NCI-H460 (cell line): ENCODE measurements at regions not wholly inside any gene's neighbourhood (a gene's known extent, or its start where the extent isn't known, plus 50 kb on each side); places are given as distances from the start of the nearest gene placed in this dataset.
"Not testable (repeated sequence)": the region's sequence is repeated elsewhere in the genome, so short reads cannot be mapped to it uniquely, and the experiment has no call there.

Source experiments
- DNase-seq: peaks from one replicate; pipeline ENCODE4 v3.0.0-alpha.2; 2016; ENCODE audit warnings: low read depth; ENCODE audit errors: extremely low read depth

GRCh38 chr13:58706421-58706820, 1074.9 kb downstream of the PCDH17 start:
- no peak for DNase-seq

GRCh38 chr13:58712191-58712590, 1080.6 kb downstream of the PCDH17 start:
- DNase-seq, result no peak

GRCh38 chr13:58714016-58714415, 1082.5 kb downstream of the PCDH17 start:
- not testable (repeated sequence) for DNase-seq

GRCh38 chr13:58721273-58721672, 1089.7 kb downstream of the PCDH17 start:
- DNase-seq, result no peak

- no peak for DNase-seq
These were observed 1096.6 kb downstream of the PCDH17 start for GRCh38 chr13:58728126-58728525.

- DNase-seq, result no peak
These were observed 1097.8 kb downstream of the PCDH17 start for GRCh38 chr13:58729361-58729760.

GRCh38 chr13:58744686-58745085, 1113.1 kb downstream of the PCDH17 start:
- DNase-seq, result no peak

GRCh38 chr13:58767566-58767965, 1136.0 kb downstream of the PCDH17 start:
- DNase-seq, result no peak

GRCh38 chr13:58773280-58773859, 1141.8 kb downstream of the PCDH17 start:
- no peak for DNase-seq

GRCh38 chr13:58782736-58783135, 1151.2 kb downstream of the PCDH17 start:
- no peak for DNase-seq

GRCh38 chr13:58792854-58793253, 1161.3 kb downstream of the PCDH17 start:
- DNase-seq, result no peak

- no peak for DNase-seq
These were observed 1164.2 kb downstream of the PCDH17 start for GRCh38 chr13:58795715-58796114.

GRCh38 chr13:58804832-58805231, 1173.3 kb downstream of the PCDH17 start:
- DNase-seq, result no peak

GRCh38 chr13:58806401-58806800, 1174.9 kb downstream of the PCDH17 start:
- no peak for DNase-seq

GRCh38 chr13:58823701-58824100, 1192.2 kb downstream of the PCDH17 start:
- DNase-seq, result no peak

- DNase-seq, result no peak
These were observed 1196.4 kb downstream of the PCDH17 start for GRCh38 chr13:58827904-58828303.

GRCh38 chr13:58830841-58831240, 1199.3 kb downstream of the PCDH17 start:
- no peak for DNase-seq

GRCh38 chr13:58838615-58839014, 1207.1 kb downstream of the PCDH17 start:
- no peak for DNase-seq

- DNase-seq, result no peak
These were observed 1211.5 kb downstream of the PCDH17 start for GRCh38 chr13:58843071-58843470.

- no peak for DNase-seq
These were observed 1212.0 kb downstream of the PCDH17 start for GRCh38 chr13:58843567-58843966.

- DNase-seq, result no peak
These were observed 1218.6 kb downstream of the PCDH17 start for GRCh38 chr13:58850161-58850560.

- peak; percentile 8 for DNase-seq
These were observed 1220.5 kb downstream of the PCDH17 start for GRCh38 chr13:58852076-58852475.

GRCh38 chr13:58855283-58855682, 1223.7 kb downstream of the PCDH17 start:
- no peak for DNase-seq
